ENCODE measurements at regions not wholly inside any gene's neighbourhood (a gene's known extent, or its start where the extent isn't known, plus 50 kb on each side); places are given as distances from the start of the nearest gene placed in this dataset.
"Not testable (repeated sequence)": the region's sequence is repeated elsewhere in the genome, so short reads cannot be mapped to it uniquely, and the experiment has no call there.

- no peak for DNase-seq (ENCODE audit: extremely low spot score, unreplicated experiment)
- Mint-ChIP-seq H3K27me3 (no peaks in the 10 kb centered on the region), H3K27ac (no peak overlapping the region), H3K9me3 (peaks cover 10% of the 10 kb centered on the region), H3K4me3 (no peak overlapping the region), H3K4me1 (ENCODE audit: unreplicated experiment) (no peaks in the 10 kb centered on the region), H3K36me3 (no peaks in the 10 kb centered on the region)
- no peak for TF ChIP-seq CTCF (conservative IDR thresholded peaks at IDR 0.05)
These were observed 151.0 kb upstream of the KRAS start for GRCh38 chr12:25401547-25402345.

- TF ChIP-seq CTCF (conservative IDR thresholded peaks at IDR 0.05) = no peak
- Mint-ChIP-seq H3K36me3 (no peaks in the 10 kb centered on the region), H3K27ac (no peak overlapping the region), H3K4me1 (ENCODE audit: unreplicated experiment) (no peaks in the 10 kb centered on the region), H3K27me3 (peaks cover 5% of the 10 kb centered on the region), H3K4me3 (no peak overlapping the region), H3K9me3 (peaks cover 6% of the 10 kb centered on the region)
- DNase-seq (ENCODE audit: extremely low spot score, unreplicated experiment) = no peak
These were observed 146.3 kb upstream of the KRAS start for GRCh38 chr12:25397001-25397400.

GRCh38 chr12:25395227-25395626 lies 144.5 kb upstream of the KRAS start:
- H3K27me3 Mint-ChIP-seq = peaks cover 5% of the 10 kb centered on the region
- no peaks in the 10 kb centered on the region for H3K4me1 Mint-ChIP-seq (ENCODE audit: unreplicated experiment)
- no peaks in the 10 kb centered on the region for H3K36me3 Mint-ChIP-seq
- H3K27ac Mint-ChIP-seq = no peak overlapping the region
- H3K4me3 Mint-ChIP-seq = no peak overlapping the region
- H3K9me3 Mint-ChIP-seq = peaks cover 6% of the 10 kb centered on the region
- TF ChIP-seq CTCF (conservative IDR thresholded peaks at IDR 0.05) = no peak
- DNase-seq (ENCODE audit: extremely low spot score, unreplicated experiment) = no peak

- not testable (repeated sequence) for H3K36me3 Mint-ChIP-seq; H3K4me3 Mint-ChIP-seq; H3K27me3 Mint-ChIP-seq; H3K27ac Mint-ChIP-seq; H3K4me1 Mint-ChIP-seq (ENCODE audit: unreplicated experiment); H3K9me3 Mint-ChIP-seq; DNase-seq (ENCODE audit: extremely low spot score, unreplicated experiment)
These were observed 144.0 kb upstream of the KRAS start for GRCh38 chr12:25394775-25395174.

GRCh38 chr12:25394025-25394424 lies 143.3 kb upstream of the KRAS start:
- no peak for TF ChIP-seq CTCF (conservative IDR thresholded peaks at IDR 0.05)
- H3K9me3 Mint-ChIP-seq = no peaks in the 10 kb centered on the region
- DNase-seq (ENCODE audit: extremely low spot score, unreplicated experiment) = no peak
- H3K4me1 Mint-ChIP-seq (ENCODE audit: unreplicated experiment) = no peaks in the 10 kb centered on the region
- H3K27me3 Mint-ChIP-seq = peaks cover 5% of the 10 kb centered on the region
- H3K27ac Mint-ChIP-seq = no peak overlapping the region
- no peak overlapping the region for H3K4me3 Mint-ChIP-seq
- no peaks in the 10 kb centered on the region for H3K36me3 Mint-ChIP-seq

- not testable (repeated sequence) for H3K9me3 Mint-ChIP-seq; DNase-seq (ENCODE audit: extremely low spot score, unreplicated experiment); H3K4me3 Mint-ChIP-seq; H3K36me3 Mint-ChIP-seq; H3K4me1 Mint-ChIP-seq (ENCODE audit: unreplicated experiment); H3K27ac Mint-ChIP-seq; H3K27me3 Mint-ChIP-seq
These were observed 140.6 kb upstream of the KRAS start for GRCh38 chr12:25391346-25391745.
